ENCODE measurements at regions not wholly inside any gene's neighbourhood (a gene's known extent, or its start where the extent isn't known, plus 50 kb on each side); places are given as distances from the start of the nearest gene placed in this dataset.

DNA sequence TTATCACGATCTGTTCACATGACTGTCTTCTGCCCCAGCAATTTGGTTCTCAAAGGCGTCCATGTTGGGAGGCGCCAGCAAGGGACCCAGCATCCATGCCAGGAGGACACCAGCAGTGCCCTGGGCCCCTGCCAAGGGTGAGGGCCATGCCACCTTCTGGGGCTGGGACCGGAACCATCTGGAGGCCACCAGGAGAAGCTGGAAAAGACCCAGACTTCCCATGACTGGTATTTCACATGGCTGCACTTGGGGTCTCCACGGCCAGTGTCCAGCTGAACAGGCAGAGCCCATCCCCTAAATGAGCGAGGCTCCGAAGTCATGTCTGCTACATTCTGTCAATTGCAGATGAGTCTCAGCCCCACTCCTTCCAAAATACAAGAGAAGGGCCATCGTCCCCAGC is 306.8 kb upstream of the HS6ST1 start (continued):
- TF ChIP-seq, protein P1, sequence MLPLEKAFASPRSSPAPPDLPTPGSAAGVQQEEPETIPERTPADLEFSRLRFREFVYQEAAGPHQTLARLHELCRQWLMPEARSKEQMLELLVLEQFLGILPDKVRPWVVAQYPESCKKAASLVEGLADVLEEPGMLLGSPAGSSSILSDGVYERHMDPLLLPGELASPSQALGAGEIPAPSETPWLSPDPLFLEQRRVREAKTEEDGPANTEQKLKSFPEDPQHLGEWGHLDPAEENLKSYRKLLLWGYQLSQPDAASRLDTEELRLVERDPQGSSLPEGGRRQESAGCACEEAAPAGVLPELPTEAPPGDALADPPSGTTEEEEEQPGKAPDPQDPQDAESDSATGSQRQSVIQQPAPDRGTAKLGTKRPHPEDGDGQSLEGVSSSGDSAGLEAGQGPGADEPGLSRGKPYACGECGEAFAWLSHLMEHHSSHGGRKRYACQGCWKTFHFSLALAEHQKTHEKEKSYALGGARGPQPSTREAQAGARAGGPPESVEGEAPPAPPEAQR (CRISPR knock-in tag; IDR thresholded peaks at IDR 0.05): no peak
- TF ChIP-seq RORB (CRISPR knock-in tag; IDR thresholded peaks at IDR 0.05): no peak

DNA sequence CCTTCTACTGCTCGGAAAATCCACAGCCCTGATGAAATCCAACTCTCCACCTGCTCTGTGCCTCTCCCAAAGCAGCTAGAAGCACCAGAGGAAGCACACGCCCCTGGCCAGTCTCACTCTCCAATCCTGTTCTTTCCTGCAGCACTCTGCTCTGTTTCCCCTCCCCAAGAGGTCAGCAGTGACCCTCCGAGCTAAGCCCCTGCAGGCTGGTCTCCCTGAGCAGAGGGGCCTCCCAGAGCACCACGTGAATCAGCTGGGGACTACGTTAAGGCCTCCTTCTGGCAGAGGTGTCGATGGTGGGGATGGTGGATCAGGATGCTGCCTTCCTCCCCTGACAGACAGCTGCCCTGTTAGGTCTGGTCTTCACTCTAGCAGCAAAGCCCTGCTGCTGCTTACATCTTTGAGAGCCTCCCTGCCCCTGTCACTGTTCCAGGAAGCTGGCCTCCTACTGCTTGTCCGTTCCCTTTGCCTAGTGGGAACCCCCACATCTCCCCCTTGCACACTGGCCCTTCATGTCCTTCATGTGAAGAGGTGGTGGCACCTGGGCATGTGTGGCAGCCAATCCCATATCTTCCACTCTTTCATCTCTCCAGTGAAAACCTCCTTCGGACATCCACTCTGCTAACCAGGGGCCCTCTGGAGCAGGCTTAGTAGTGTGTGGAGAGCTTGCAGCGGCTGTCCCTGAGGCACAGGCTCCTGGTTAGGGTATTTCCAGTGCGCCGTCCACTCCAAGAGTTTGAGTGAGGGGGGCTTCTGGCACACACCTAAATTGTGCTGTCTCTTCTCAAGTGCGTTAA is 307.5 kb upstream of the HS6ST1 start:
- Mint-ChIP-seq H3K4me3 (no peak overlapping the region), H3K36me3 (no peaks in the 10 kb centered on the region), H3K4me1 (peaks cover 18% of the 10 kb centered on the region), H3K9me3 (peaks cover 4% of the 10 kb centered on the region), H3K27me3 (ENCODE audit: low read depth) (peaks cover 4% of the 10 kb centered on the region), H3K27ac (no peak overlapping the region)
- no peak for ATAC-seq
- DNase-seq (ENCODE audit: low spot score): no peak
- ChIA-PET POLR2A (interaction anchor here (0.6 kb wide), 1 partner anchor 18 kb away, joined by 3 read pairs; no protein-coding TSS in a partner anchor), CTCF (no interaction called here)
- TF ChIP-seq ZNF671 (CRISPR knock-in tag; IDR thresholded peaks at IDR 0.05) (no peak), JUN (CRISPR knock-in tag; IDR thresholded peaks at IDR 0.05) (no peak), ZNF423 (CRISPR knock-in tag; IDR thresholded peaks at IDR 0.05) (no peak), NR3C1 (CRISPR knock-in tag; conservative IDR thresholded peaks at IDR 0.05; ENCODE audit: low read depth) (no peak), CREM (CRISPR knock-in tag; IDR thresholded peaks at IDR 0.05) (no peak), SMAD3 (CRISPR knock-in tag; IDR thresholded peaks at IDR 0.05; ENCODE audit: borderline replicate concordance) (no peak), RELA (CRISPR knock-in tag; IDR thresholded peaks at IDR 0.05; ENCODE audit: borderline replicate concordance) (no peak), TP53 (CRISPR knock-in tag; IDR thresholded peaks at IDR 0.05) (no peak), ZNF263 (CRISPR knock-in tag; IDR thresholded peaks at IDR 0.05; ENCODE audit: low read depth) (no peak), JAZF1 (CRISPR knock-in tag; IDR thresholded peaks at IDR 0.05) (no peak), GRHL2 (CRISPR knock-in tag; IDR thresholded peaks at IDR 0.05; ENCODE audit: insufficient replicate concordance, severe bottlenecking) (no peak), ZNF396 (CRISPR knock-in tag; IDR thresholded peaks at IDR 0.05; ENCODE audit: borderline replicate concordance) (no peak), RORB (CRISPR knock-in tag; IDR thresholded peaks at IDR 0.05) (no peak), ETV6 (CRISPR knock-in tag; IDR thresholded peaks at IDR 0.05) (no peak)
- TF ChIP-seq, protein P2, sequence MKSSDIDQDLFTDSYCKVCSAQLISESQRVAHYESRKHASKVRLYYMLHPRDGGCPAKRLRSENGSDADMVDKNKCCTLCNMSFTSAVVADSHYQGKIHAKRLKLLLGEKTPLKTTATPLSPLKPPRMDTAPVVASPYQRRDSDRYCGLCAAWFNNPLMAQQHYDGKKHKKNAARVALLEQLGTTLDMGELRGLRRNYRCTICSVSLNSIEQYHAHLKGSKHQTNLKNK (CRISPR knock-in tag; IDR thresholded peaks at IDR 0.05): no peak
- TF ChIP-seq, protein P3, sequence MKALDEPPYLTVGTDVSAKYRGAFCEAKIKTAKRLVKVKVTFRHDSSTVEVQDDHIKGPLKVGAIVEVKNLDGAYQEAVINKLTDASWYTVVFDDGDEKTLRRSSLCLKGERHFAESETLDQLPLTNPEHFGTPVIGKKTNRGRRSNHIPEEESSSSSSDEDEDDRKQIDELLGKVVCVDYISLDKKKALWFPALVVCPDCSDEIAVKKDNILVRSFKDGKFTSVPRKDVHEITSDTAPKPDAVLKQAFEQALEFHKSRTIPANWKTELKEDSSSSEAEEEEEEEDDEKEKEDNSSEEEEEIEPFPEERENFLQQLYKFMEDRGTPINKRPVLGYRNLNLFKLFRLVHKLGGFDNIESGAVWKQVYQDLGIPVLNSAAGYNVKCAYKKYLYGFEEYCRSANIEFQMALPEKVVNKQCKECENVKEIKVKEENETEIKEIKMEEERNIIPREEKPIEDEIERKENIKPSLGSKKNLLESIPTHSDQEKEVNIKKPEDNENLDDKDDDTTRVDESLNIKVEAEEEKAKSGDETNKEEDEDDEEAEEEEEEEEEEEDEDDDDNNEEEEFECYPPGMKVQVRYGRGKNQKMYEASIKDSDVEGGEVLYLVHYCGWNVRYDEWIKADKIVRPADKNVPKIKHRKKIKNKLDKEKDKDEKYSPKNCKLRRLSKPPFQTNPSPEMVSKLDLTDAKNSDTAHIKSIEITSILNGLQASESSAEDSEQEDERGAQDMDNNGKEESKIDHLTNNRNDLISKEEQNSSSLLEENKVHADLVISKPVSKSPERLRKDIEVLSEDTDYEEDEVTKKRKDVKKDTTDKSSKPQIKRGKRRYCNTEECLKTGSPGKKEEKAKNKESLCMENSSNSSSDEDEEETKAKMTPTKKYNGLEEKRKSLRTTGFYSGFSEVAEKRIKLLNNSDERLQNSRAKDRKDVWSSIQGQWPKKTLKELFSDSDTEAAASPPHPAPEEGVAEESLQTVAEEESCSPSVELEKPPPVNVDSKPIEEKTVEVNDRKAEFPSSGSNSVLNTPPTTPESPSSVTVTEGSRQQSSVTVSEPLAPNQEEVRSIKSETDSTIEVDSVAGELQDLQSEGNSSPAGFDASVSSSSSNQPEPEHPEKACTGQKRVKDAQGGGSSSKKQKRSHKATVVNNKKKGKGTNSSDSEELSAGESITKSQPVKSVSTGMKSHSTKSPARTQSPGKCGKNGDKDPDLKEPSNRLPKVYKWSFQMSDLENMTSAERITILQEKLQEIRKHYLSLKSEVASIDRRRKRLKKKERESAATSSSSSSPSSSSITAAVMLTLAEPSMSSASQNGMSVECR (CRISPR knock-in tag; IDR thresholded peaks at IDR 0.05; ENCODE audit: borderline replicate concordance): no peak
- TF ChIP-seq, protein P4, sequence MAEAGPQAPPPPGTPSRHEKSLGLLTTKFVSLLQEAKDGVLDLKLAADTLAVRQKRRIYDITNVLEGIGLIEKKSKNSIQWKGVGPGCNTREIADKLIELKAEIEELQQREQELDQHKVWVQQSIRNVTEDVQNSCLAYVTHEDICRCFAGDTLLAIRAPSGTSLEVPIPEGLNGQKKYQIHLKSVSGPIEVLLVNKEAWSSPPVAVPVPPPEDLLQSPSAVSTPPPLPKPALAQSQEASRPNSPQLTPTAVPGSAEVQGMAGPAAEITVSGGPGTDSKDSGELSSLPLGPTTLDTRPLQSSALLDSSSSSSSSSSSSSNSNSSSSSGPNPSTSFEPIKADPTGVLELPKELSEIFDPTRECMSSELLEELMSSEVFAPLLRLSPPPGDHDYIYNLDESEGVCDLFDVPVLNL (CRISPR knock-in tag; IDR thresholded peaks at IDR 0.05; ENCODE audit: borderline replicate concordance, low read depth): no peak
- TF ChIP-seq, protein P5, sequence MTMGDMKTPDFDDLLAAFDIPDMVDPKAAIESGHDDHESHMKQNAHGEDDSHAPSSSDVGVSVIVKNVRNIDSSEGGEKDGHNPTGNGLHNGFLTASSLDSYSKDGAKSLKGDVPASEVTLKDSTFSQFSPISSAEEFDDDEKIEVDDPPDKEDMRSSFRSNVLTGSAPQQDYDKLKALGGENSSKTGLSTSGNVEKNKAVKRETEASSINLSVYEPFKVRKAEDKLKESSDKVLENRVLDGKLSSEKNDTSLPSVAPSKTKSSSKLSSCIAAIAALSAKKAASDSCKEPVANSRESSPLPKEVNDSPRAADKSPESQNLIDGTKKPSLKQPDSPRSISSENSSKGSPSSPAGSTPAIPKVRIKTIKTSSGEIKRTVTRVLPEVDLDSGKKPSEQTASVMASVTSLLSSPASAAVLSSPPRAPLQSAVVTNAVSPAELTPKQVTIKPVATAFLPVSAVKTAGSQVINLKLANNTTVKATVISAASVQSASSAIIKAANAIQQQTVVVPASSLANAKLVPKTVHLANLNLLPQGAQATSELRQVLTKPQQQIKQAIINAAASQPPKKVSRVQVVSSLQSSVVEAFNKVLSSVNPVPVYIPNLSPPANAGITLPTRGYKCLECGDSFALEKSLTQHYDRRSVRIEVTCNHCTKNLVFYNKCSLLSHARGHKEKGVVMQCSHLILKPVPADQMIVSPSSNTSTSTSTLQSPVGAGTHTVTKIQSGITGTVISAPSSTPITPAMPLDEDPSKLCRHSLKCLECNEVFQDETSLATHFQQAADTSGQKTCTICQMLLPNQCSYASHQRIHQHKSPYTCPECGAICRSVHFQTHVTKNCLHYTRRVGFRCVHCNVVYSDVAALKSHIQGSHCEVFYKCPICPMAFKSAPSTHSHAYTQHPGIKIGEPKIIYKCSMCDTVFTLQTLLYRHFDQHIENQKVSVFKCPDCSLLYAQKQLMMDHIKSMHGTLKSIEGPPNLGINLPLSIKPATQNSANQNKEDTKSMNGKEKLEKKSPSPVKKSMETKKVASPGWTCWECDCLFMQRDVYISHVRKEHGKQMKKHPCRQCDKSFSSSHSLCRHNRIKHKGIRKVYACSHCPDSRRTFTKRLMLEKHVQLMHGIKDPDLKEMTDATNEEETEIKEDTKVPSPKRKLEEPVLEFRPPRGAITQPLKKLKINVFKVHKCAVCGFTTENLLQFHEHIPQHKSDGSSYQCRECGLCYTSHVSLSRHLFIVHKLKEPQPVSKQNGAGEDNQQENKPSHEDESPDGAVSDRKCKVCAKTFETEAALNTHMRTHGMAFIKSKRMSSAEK (CRISPR knock-in tag; IDR thresholded peaks at IDR 0.05; ENCODE audit: borderline replicate concordance): no peak
- TF ChIP-seq, protein P6, sequence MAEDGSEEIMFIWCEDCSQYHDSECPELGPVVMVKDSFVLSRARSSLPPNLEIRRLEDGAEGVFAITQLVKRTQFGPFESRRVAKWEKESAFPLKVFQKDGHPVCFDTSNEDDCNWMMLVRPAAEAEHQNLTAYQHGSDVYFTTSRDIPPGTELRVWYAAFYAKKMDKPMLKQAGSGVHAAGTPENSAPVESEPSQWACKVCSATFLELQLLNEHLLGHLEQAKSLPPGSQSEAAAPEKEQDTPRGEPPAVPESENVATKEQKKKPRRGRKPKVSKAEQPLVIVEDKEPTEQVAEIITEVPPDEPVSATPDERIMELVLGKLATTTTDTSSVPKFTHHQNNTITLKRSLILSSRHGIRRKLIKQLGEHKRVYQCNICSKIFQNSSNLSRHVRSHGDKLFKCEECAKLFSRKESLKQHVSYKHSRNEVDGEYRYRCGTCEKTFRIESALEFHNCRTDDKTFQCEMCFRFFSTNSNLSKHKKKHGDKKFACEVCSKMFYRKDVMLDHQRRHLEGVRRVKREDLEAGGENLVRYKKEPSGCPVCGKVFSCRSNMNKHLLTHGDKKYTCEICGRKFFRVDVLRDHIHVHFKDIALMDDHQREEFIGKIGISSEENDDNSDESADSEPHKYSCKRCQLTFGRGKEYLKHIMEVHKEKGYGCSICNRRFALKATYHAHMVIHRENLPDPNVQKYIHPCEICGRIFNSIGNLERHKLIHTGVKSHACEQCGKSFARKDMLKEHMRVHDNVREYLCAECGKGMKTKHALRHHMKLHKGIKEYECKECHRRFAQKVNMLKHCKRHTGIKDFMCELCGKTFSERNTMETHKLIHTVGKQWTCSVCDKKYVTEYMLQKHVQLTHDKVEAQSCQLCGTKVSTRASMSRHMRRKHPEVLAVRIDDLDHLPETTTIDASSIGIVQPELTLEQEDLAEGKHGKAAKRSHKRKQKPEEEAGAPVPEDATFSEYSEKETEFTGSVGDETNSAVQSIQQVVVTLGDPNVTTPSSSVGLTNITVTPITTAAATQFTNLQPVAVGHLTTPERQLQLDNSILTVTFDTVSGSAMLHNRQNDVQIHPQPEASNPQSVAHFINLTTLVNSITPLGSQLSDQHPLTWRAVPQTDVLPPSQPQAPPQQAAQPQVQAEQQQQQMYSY (CRISPR knock-in tag; IDR thresholded peaks at IDR 0.05): no peak
